GM23248 (cell line): ENCODE measurements at regions not wholly inside any gene's neighbourhood (a gene's known extent, or its start where the extent isn't known, plus 50 kb on each side); places are given as distances from the start of the nearest gene placed in this dataset.

ENCODE experiments used
- EZH2 ChIP-seq: fragments of 200-600 bp; sonication (generic); IDR thresholded peaks from 2 replicates; pipeline ENCODE4 v1.6.1; 2018; ENCODE audit warnings: antibody characterized with exemption, mild to moderate bottlenecking; ENCODE audit not compliant: insufficient read depth, poor library complexity, severe bottlenecking
- EZH2phosphoT487 ChIP-seq: fragments of 200-600 bp; sonication (generic); IDR thresholded peaks from 2 replicates; pipeline ENCODE4 v1.6.1; 2018; ENCODE audit warnings: antibody characterized with exemption, moderate library complexity, mild to moderate bottlenecking, low read depth; ENCODE audit not compliant: insufficient read depth

- TF ChIP-seq EZH2 (no peak), EZH2phosphoT487 (no peak)
Observed at GRCh38 chr2:101568969-101569368, 94.1 kb upstream of the RFX8 start.
